ENCODE measurements at regions not wholly inside any gene's neighbourhood (a gene's known extent, or its start where the extent isn't known, plus 50 kb on each side); places are given as distances from the start of the nearest gene placed in this dataset.

DNA sequence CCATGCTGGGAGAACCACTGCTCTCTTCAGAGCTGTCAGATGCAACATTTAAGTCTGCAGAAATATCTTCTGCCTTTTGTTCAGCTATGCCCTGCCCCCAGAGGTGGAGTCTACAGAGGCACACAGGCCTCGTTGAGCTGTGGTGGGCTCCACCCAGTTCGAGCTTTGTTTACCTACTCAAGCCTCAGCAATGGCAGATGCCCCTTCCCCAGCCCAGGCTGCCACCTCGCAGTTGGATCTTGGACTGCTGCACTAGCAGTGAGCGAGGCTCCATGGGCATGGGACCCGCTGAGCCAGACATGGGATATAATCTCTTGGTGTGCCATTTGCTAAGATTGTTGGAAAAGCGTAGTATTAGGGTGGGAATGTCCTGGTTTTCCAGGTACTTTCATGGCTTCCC, 229.1 kb upstream of the C11orf87 start:
- Mint-ChIP-seq H3K4me3 (no peak overlapping the region), H3K27ac (no peak overlapping the region), H3K4me1 (no peaks in the 10 kb centered on the region), H3K9me3 (peaks cover 9% of the 10 kb centered on the region), H3K27me3 (no peaks in the 10 kb centered on the region), H3K36me3 (ENCODE audit: low read depth) (no peaks in the 10 kb centered on the region)
- ChIA-PET CTCF (no interaction called here), POLR2A (no interaction called here)
- no peak for DNase-seq

DNA sequence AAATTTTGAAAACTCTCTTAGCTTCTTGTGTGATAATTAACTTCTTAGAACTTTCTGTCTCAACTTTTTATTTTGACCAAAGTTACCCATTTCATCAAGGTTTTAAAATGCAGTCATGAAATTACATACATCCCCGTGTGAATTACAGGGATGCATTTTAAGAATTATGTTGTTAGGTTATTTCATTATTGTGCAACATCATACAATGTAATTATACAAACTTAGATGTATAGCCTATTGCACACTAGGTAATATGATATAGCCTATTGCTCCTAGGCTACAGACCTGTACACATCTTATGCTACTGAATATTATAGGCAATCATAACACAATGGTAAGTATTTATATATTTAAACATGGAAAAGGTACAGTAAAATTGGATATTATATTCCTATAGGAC, 228.1 kb upstream of the C11orf87 start:
- no peak for DNase-seq
- ChIA-PET POLR2A (no interaction called here), CTCF (no interaction called here)
- Mint-ChIP-seq H3K27me3 (no peaks in the 10 kb centered on the region), H3K9me3 (peaks cover 9% of the 10 kb centered on the region), H3K4me1 (no peaks in the 10 kb centered on the region), H3K36me3 (ENCODE audit: low read depth) (no peaks in the 10 kb centered on the region), H3K27ac (no peak overlapping the region), H3K4me3 (no peak overlapping the region)

DNA sequence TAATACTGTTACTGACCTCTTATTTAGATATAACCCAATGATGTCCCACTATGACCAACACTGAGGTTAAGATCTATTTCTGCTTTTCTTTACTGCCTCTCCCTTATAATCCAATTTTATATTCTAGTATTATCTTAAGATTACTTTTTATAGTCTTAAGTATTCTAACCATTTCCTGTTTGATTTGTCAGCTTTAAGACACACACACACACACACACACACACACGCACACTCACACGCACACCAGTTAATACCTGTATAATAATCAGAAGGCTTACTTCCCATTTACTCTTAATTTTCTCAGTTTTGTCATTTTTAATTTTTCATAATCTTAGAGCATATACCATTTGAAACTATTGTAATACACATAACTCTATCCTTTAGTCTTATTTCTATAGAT, 226.0 kb upstream of the C11orf87 start:
- no peaks in the 10 kb centered on the region for H3K36me3 Mint-ChIP-seq (ENCODE audit: low read depth)
- no peaks in the 10 kb centered on the region for H3K4me1 Mint-ChIP-seq
- ChIA-PET POLR2A (no interaction called here), CTCF (no interaction called here)
- peaks cover 8% of the 10 kb centered on the region for H3K9me3 Mint-ChIP-seq
- H3K27me3 Mint-ChIP-seq, result no peaks in the 10 kb centered on the region
- no peak overlapping the region for H3K4me3 Mint-ChIP-seq
- no peak for DNase-seq
- H3K27ac Mint-ChIP-seq, result no peak overlapping the region

DNA sequence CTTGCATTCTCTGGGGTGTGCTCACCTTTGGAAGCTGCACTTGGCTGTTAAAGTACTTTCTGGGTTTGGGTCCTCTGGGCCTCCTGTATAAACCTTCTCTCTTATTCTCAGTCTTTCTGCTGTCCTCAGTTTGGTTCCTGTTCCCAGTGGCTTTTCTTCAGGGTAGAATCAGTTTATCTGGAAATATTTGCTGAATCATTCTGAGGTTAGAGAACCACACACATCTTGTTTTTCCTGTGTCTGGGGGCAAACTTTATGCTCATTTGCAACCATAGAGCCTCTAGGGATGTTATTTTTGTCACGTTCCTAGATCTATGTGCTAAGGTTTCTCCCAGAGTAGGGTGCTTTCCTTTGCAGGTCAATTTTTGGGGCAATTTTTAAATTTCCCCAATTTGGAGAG, 224.3 kb upstream of the C11orf87 start:
- H3K4me3 Mint-ChIP-seq, result no peak overlapping the region
- H3K9me3 Mint-ChIP-seq, result peaks cover 6% of the 10 kb centered on the region
- no peaks in the 10 kb centered on the region for H3K27me3 Mint-ChIP-seq
- H3K4me1 Mint-ChIP-seq, result no peaks in the 10 kb centered on the region
- CTCF ChIA-PET, result no interaction called here
- no peak for DNase-seq
- H3K36me3 Mint-ChIP-seq (ENCODE audit: low read depth), result no peaks in the 10 kb centered on the region
- POLR2A ChIA-PET, result no interaction called here
- H3K27ac Mint-ChIP-seq, result no peak overlapping the region

DNA sequence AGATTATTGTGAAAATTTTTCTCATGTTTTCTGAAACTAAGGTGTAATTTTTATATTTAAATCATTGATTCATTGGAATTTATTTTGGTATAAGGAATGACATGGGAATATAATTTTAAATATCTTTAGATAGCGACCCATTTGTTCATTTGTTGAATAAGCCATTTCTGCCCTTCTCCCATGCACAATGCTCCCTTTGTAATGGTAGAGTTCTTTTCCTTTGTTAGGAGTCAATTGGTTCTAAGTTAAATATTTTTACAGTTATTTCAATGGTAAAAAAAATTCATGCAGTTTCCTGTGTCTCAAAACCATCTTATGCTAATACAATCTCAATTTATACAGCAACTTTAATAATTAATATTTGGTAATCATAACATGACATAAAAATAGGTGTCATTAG, 218.8 kb upstream of the C11orf87 start:
- Mint-ChIP-seq H3K4me3 (no peak overlapping the region), H3K27ac (no peak overlapping the region), H3K27me3 (no peaks in the 10 kb centered on the region), H3K36me3 (ENCODE audit: low read depth) (no peaks in the 10 kb centered on the region), H3K4me1 (no peaks in the 10 kb centered on the region), H3K9me3 (peaks cover 6% of the 10 kb centered on the region)
- CTCF ChIA-PET, result no interaction called here
- POLR2A ChIA-PET, result no interaction called here
- DNase-seq, result no peak

DNA sequence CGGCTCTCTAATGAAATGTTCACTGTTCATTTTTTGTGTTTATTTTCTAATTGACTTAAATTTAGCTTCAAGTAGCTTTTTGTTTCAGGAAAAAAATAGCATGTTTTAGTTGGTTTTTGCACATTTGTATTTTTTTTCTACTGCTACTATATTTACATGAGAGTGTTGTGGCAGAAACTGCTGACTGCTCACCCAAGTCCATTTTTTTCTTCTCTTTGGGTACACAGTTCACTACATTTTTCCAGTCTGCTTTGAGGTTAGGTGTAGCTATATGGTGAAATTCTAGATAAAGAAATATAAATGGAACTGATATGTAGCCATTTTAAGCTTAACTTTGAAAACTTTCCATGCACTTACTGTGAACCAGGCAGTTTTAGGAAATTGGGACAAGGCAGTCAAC, 216.7 kb upstream of the C11orf87 start:
- POLR2A ChIA-PET, result no interaction called here

DNA sequence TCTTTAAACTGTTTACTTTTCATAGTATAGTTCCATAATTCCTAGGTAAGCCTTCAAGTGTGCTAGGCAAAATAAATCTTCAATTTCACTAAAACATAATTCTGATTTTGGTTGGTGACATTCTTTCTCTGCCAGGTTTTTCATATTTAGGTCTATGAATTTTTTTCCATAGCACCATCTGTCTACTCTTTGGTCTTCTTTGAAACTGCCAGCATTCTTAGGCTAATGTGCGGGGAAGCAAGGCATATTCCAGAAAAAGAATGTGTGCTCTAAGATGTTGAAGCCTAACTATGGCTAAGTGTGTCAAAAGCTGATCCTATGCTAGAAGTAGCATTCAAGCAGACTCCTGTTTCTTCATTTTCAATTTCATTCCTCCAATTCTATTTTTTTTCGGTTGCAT, 213.9 kb upstream of the C11orf87 start:
- ChIA-PET CTCF (no interaction called here), POLR2A (no interaction called here)
- no peak overlapping the region for H3K4me3 Mint-ChIP-seq
- no peaks in the 10 kb centered on the region for H3K36me3 Mint-ChIP-seq (ENCODE audit: low read depth)
- H3K9me3 Mint-ChIP-seq, result no peaks in the 10 kb centered on the region
- H3K27me3 Mint-ChIP-seq, result no peaks in the 10 kb centered on the region
- DNase-seq, result no peak
- no peak overlapping the region for H3K27ac Mint-ChIP-seq
- no peaks in the 10 kb centered on the region for H3K4me1 Mint-ChIP-seq

More for the DNA sequence above, 216.7 kb upstream of the C11orf87 start:
- H3K36me3 Mint-ChIP-seq (ENCODE audit: low read depth), result no peaks in the 10 kb centered on the region
- no peak for DNase-seq
- H3K27me3 Mint-ChIP-seq, result no peaks in the 10 kb centered on the region
- H3K4me1 Mint-ChIP-seq, result no peaks in the 10 kb centered on the region
- H3K27ac Mint-ChIP-seq, result no peak overlapping the region
- CTCF ChIA-PET, result no interaction called here
- no peak overlapping the region for H3K4me3 Mint-ChIP-seq
- peaks cover 6% of the 10 kb centered on the region for H3K9me3 Mint-ChIP-seq

DNA sequence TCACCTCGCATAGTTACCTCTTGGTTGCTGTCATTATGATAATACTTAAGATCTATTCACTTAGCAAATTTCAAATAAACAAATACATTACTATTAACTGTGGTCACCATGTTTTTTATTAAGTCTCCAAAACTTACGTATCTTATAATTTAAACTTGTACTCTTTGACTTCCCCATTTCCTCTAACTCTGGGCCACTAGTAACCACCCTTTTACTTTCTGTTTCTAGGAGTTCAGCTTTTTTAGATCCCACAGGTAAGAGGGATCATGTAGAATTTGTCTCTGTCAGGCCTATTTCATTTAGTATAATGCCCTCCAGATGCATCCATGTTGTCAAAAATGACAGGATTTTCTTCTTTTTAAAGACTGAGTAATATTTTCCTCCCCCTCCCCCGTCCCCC, 212.4 kb upstream of the C11orf87 start:
- H3K9me3 Mint-ChIP-seq, result no peaks in the 10 kb centered on the region
- no peaks in the 10 kb centered on the region for H3K36me3 Mint-ChIP-seq (ENCODE audit: low read depth)
- no peak for DNase-seq
- CTCF ChIA-PET, result no interaction called here
- POLR2A ChIA-PET, result no interaction called here
- H3K4me1 Mint-ChIP-seq, result no peaks in the 10 kb centered on the region
- H3K4me3 Mint-ChIP-seq, result no peak overlapping the region
- H3K27me3 Mint-ChIP-seq, result no peaks in the 10 kb centered on the region
- no peak overlapping the region for H3K27ac Mint-ChIP-seq

DNA sequence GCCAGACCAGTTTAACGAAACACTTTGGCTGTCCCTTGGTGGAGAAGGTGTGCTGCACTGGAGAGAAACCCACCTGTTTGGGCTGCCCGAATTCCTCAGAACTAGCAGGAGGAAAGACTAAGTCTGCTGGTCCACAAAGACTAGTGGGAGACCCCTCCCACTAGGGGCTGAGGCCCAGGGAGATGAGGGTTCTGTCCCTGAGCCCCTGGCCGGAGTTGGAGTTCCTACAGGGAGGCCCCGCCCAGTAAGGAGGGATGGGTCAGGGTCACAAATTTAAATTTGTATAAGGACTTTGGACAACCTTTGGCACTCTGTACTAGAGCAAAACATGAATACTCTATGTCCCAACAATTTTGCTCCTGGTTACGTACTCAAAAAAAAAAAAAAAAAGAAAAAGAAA, 200.8 kb upstream of the C11orf87 start:
- POLR2A ChIA-PET, result no interaction called here
- H3K9me3 Mint-ChIP-seq, result peaks cover 3% of the 10 kb centered on the region

DNA sequence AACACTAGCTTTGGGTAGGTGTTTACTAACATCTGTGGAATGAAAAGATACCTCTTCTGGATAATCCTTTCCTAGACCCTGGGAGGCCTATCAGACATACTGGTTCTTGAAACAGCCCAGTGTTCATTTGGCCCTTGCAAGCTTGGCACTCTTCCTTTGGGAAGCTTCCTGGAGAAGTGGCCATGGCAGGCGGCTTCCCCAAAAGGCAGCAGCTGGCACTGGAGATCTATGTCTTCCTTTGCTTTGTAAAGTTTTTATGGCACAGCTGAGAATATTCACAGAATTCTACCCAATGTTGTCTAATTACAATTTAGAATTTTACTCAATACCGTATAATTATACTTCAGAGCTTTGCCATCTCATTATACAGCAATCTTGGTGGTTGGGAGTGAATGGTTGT, 199.2 kb upstream of the C11orf87 start:
- H3K4me1 Mint-ChIP-seq, result no peaks in the 10 kb centered on the region
- no peak overlapping the region for H3K27ac Mint-ChIP-seq
- ChIA-PET POLR2A (no interaction called here), CTCF (no interaction called here)
- H3K9me3 Mint-ChIP-seq, result no peaks in the 10 kb centered on the region
- H3K27me3 Mint-ChIP-seq, result no peaks in the 10 kb centered on the region
- DNase-seq, result no peak
- no peak overlapping the region for H3K4me3 Mint-ChIP-seq
- no peaks in the 10 kb centered on the region for H3K36me3 Mint-ChIP-seq (ENCODE audit: low read depth)

More for the DNA sequence above, 200.8 kb upstream of the C11orf87 start:
- no peak overlapping the region for H3K4me3 Mint-ChIP-seq
- no peak for DNase-seq
- H3K4me1 Mint-ChIP-seq, result no peaks in the 10 kb centered on the region
- no peaks in the 10 kb centered on the region for H3K27me3 Mint-ChIP-seq
- CTCF ChIA-PET, result no interaction called here
- H3K36me3 Mint-ChIP-seq (ENCODE audit: low read depth), result no peaks in the 10 kb centered on the region
- H3K27ac Mint-ChIP-seq, result no peak overlapping the region

DNA sequence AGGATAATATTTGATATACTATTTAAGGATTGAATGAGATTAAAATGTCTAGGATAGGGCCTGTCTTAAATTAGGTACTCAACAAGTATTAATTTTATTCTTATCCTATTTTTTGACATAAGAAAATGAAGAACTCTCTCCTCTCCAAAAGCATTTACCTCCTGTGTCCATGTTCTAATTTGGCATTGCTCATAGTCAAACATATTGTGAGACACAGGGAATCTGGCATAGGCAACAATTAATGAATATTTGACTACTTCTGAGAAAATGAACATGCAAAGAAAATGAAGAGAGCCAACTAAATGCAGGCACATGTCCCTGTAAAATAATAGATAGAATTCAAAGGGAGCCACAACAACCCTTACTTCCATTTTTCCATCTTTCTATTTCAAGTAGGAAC, 198.5 kb upstream of the C11orf87 start:
- POLR2A ChIA-PET, result no interaction called here
- Mint-ChIP-seq H3K4me1 (no peaks in the 10 kb centered on the region), H3K27ac (no peak overlapping the region), H3K4me3 (no peak overlapping the region), H3K9me3 (no peaks in the 10 kb centered on the region), H3K27me3 (no peaks in the 10 kb centered on the region), H3K36me3 (ENCODE audit: low read depth) (no peaks in the 10 kb centered on the region)
- CTCF ChIA-PET, result no interaction called here
- DNase-seq, result no peak

DNA sequence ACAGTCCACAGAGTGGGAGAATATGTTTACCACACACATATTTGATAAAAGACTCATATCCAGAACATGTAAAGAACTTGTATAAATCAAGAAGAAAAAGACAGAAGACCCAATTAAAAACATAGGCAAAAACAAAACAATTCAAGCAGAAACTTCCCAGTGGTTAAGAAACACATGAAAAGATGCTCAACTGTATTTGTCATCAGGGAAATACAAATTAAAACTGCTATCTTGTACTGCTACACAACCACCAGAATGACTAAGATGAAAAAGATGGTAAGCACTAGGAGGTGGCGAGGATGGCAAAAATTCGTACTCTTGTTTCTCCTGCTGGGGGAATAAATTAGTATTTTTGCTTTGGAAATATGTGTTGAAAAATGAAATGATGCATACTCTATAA, 192.3 kb upstream of the C11orf87 start:
- DNase-seq, result no peak
- Mint-ChIP-seq H3K27ac (no peak overlapping the region), H3K36me3 (ENCODE audit: low read depth) (no peaks in the 10 kb centered on the region), H3K4me1 (no peaks in the 10 kb centered on the region), H3K4me3 (no peak overlapping the region), H3K9me3 (no peaks in the 10 kb centered on the region), H3K27me3 (no peaks in the 10 kb centered on the region)
- ChIA-PET CTCF (no interaction called here), POLR2A (no interaction called here)

DNA sequence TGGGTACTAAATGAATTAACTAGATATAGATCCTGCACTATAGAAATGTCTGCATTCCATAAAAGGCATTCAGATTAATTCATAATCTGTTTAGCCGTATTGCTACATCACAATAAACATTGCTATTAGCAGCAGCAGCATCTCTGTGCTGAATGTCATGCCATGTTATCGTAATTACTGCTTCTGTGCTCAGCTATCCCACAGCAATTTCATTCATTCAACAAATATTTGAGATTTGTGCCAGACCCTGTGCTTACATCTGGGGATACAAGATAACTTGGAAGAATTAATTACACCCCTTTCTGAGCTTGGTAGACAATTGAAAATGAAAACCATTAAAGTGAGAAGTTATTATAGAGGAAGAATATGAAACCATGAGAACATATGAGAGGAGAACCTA, 185.8 kb upstream of the C11orf87 start:
- Mint-ChIP-seq H3K9me3 (peaks cover 10% of the 10 kb centered on the region), H3K4me3 (no peak overlapping the region), H3K36me3 (ENCODE audit: low read depth) (no peaks in the 10 kb centered on the region), H3K4me1 (no peaks in the 10 kb centered on the region), H3K27ac (no peak overlapping the region), H3K27me3 (no peaks in the 10 kb centered on the region)
- POLR2A ChIA-PET, result no interaction called here
- no peak for DNase-seq
- CTCF ChIA-PET, result no interaction called here

DNA sequence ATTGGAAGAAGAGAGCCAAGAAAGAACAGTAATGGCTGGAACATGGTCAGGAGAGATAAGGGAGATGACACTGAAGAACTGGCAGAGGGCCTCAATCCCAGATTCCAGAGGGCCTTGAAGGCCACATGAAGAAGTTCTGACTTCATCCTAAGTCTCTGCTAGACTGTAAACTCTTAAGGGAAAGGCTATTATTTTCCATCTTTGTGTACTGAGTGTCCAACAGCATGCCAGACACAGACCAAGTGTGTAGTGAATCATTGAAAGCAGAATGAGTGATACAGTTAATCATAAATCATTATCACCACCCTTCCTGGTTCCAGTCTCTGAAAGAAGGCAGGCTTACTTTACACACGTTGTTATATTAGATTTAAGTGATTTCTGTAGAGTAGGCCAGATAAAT, 185.3 kb upstream of the C11orf87 start:
- CTCF ChIA-PET, result no interaction called here

DNA sequence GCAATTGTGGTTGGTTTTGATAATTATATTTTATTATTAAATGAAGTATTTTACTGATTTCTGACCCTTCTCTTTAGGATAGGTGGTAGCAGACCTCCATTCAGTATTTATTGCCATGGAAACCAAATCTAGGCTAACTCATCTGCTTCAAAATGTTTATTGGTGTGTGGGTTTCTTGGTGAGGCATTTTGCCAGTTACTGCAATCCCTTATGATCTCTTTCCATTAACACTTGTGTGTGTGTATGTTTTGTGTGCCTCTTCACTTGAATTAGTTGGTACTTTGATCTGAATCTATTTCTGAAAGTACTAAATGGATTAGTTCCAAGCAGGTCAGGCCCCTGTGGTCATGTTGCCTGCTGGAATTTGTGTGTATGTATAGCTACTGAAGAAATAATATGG, 184.4 kb upstream of the C11orf87 start:
- Mint-ChIP-seq H3K36me3 (ENCODE audit: low read depth) (no peaks in the 10 kb centered on the region), H3K27ac (no peak overlapping the region), H3K27me3 (no peaks in the 10 kb centered on the region), H3K4me1 (no peaks in the 10 kb centered on the region), H3K4me3 (no peak overlapping the region), H3K9me3 (peaks cover 14% of the 10 kb centered on the region)
- CTCF ChIA-PET, result no interaction called here
- no peak for DNase-seq
- POLR2A ChIA-PET, result no interaction called here

More for the DNA sequence above, 185.3 kb upstream of the C11orf87 start:
- peaks cover 10% of the 10 kb centered on the region for H3K9me3 Mint-ChIP-seq
- no peaks in the 10 kb centered on the region for H3K36me3 Mint-ChIP-seq (ENCODE audit: low read depth)
- no peak for DNase-seq
- H3K4me3 Mint-ChIP-seq, result no peak overlapping the region
- H3K27ac Mint-ChIP-seq, result no peak overlapping the region
- H3K4me1 Mint-ChIP-seq, result no peaks in the 10 kb centered on the region
- H3K27me3 Mint-ChIP-seq, result no peaks in the 10 kb centered on the region
- POLR2A ChIA-PET, result no interaction called here

All from activated CD4-positive, alpha-beta memory T cell treated with anti-CD3 and anti-CD28 coated beads, Interleukin-2, amount 10 ng/mL, durations not matched to agents 7 days and 5 days (primary cell).